ENCODE measurements at regions not wholly inside any gene's neighbourhood (a gene's known extent, or its start where the extent isn't known, plus 50 kb on each side); places are given as distances from the start of the nearest gene placed in this dataset.
"Not testable (repeated sequence)": the region's sequence is repeated elsewhere in the genome, so short reads cannot be mapped to it uniquely, and the experiment has no call there.

- Histone ChIP-seq H3K9me3 (replicated peaks in 1 of 2; ENCODE audit: control insufficient read depth in 2 of 2, insufficient read depth in 1 of 2, low read depth in 1 of 2, low read length in 2 of 2) (peaks cover 0 to 7% of the 10 kb centered on the region in 2 donors), H3K4me1 (ENCODE audit: control insufficient read depth in 2 of 2, insufficient read depth in 1 of 2, low read depth in 1 of 2, low read length in 2 of 2) (peaks cover 0 to 6% of the 10 kb centered on the region in 2 donors), H3K4me3 (ENCODE audit: low read length in 2 of 2) (no peak overlapping the region), H3K36me3 (replicated peaks in 1 of 2; ENCODE audit: control insufficient read depth in 2 of 2, insufficient read depth in 2 of 2, low read length in 2 of 2) (no peaks in the 10 kb centered on the region), H2BK120ac (ENCODE audit: low read depth, low read length) (no peak overlapping the region), H3K4ac (ENCODE audit: low read length) (no peak overlapping the region), H2BK5ac (ENCODE audit: low read length) (no peak overlapping the region), H3K79me1 (ENCODE audit: low read depth, low read length) (no peaks in the 10 kb centered on the region), H3K23ac (ENCODE audit: low read depth, low read length, poor library complexity) (no peak overlapping the region), H2BK12ac (ENCODE audit: low read length) (no peak overlapping the region), H4K91ac (ENCODE audit: low read depth, low read length, poor library complexity) (no peak overlapping the region), H3K27ac (replicated peaks; ENCODE audit: low read length) (no peak overlapping the region), H3K18ac (ENCODE audit: low read length) (no peak overlapping the region), H3K4me2 (ENCODE audit: insufficient read depth, low read length, poor library complexity, severe bottlenecking) (no peak overlapping the region), H3K27me3 (ENCODE audit: control insufficient read depth in 3 of 3, insufficient read depth in 3 of 3, low read depth in 1 of 3, low read length in 3 of 3) (no peaks in the 10 kb centered on the region), H2BK15ac (ENCODE audit: low read length) (no peak overlapping the region), H3K9ac (ENCODE audit: low read depth, low read length, poor library complexity) (no peak overlapping the region), H2AK5ac (ENCODE audit: low read depth, low read length) (no peak overlapping the region), H3K14ac (ENCODE audit: low read length) (no peak overlapping the region), H2AFZ (ENCODE audit: low read length) (no peak overlapping the region), H4K8ac (ENCODE audit: low read depth, low read length) (no peak overlapping the region)
- no peak for DNase-seq (ENCODE audit: low spot score)
- no CpG with 5 or more reads among the region's 1 CpG for WGBS, 2 donors (ENCODE audit: extremely low coverage in 2 of 2, insufficient read length in 2 of 2, insufficient replicate concordance in 1 of 2)
Observed at GRCh38 chr7:91750091-91750490, 130.4 kb downstream of the MTERF1 start.

- Histone ChIP-seq H2BK120ac (ENCODE audit: low read depth, low read length) (no peak overlapping the region), H3K14ac (ENCODE audit: low read length) (no peak overlapping the region), H3K27ac (replicated peaks; ENCODE audit: low read length) (no peak overlapping the region), H2BK5ac (ENCODE audit: low read length) (no peak overlapping the region), H2BK15ac (ENCODE audit: low read length) (no peak overlapping the region), H3K36me3 (replicated peaks in 1 of 2; ENCODE audit: control insufficient read depth in 2 of 2, insufficient read depth in 2 of 2, low read length in 2 of 2) (no peaks in the 10 kb centered on the region), H3K4me3 (ENCODE audit: low read length in 2 of 2) (no peak overlapping the region), H3K79me1 (ENCODE audit: low read depth, low read length) (no peaks in the 10 kb centered on the region), H3K27me3 (ENCODE audit: control insufficient read depth in 3 of 3, insufficient read depth in 3 of 3, low read depth in 1 of 3, low read length in 3 of 3) (no peaks in the 10 kb centered on the region), H3K4ac (ENCODE audit: low read length) (no peak overlapping the region), H2AK5ac (ENCODE audit: low read depth, low read length) (no peak overlapping the region), H3K23ac (ENCODE audit: low read depth, low read length, poor library complexity) (no peak overlapping the region), H3K4me2 (ENCODE audit: insufficient read depth, low read length, poor library complexity, severe bottlenecking) (no peak overlapping the region), H4K8ac (ENCODE audit: low read depth, low read length) (no peak overlapping the region), H2BK12ac (ENCODE audit: low read length) (no peak overlapping the region), H3K18ac (ENCODE audit: low read length) (no peak overlapping the region), H3K9ac (ENCODE audit: low read depth, low read length, poor library complexity) (no peak overlapping the region), H4K91ac (ENCODE audit: low read depth, low read length, poor library complexity) (no peak overlapping the region), H2AFZ (ENCODE audit: low read length) (peak overlapping the region; percentile 56), H3K9me3 (replicated peaks in 1 of 2; ENCODE audit: control insufficient read depth in 2 of 2, insufficient read depth in 1 of 2, low read depth in 1 of 2, low read length in 2 of 2) (peaks cover 0 to 7% of the 10 kb centered on the region in 2 donors), H3K4me1 (ENCODE audit: control insufficient read depth in 2 of 2, insufficient read depth in 1 of 2, low read depth in 1 of 2, low read length in 2 of 2) (peaks cover 0 to 6% of the 10 kb centered on the region in 2 donors)
- no peak for DNase-seq (ENCODE audit: low spot score)
- WGBS, 2 donors (ENCODE audit: extremely low coverage in 2 of 2, insufficient read length in 2 of 2, insufficient replicate concordance in 1 of 2) = no CpG with 5 or more reads among the region's 1 CpG
Observed at GRCh38 chr7:91752102-91752501, 128.4 kb downstream of the MTERF1 start.

- not testable (repeated sequence) for H3K27ac ChIP-seq (replicated peaks; ENCODE audit: low read length); H3K4me2 ChIP-seq (ENCODE audit: insufficient read depth, low read length, poor library complexity, severe bottlenecking); H3K9ac ChIP-seq (ENCODE audit: low read depth, low read length, poor library complexity); H2AFZ ChIP-seq (ENCODE audit: low read length); H3K27me3 ChIP-seq (ENCODE audit: control insufficient read depth in 3 of 3, insufficient read depth in 3 of 3, low read depth in 1 of 3, low read length in 3 of 3); H3K23ac ChIP-seq (ENCODE audit: low read depth, low read length, poor library complexity); H2BK12ac ChIP-seq (ENCODE audit: low read length); H3K4me3 ChIP-seq (ENCODE audit: low read length in 2 of 2); H2BK15ac ChIP-seq (ENCODE audit: low read length); H2BK120ac ChIP-seq (ENCODE audit: low read depth, low read length); H4K8ac ChIP-seq (ENCODE audit: low read depth, low read length); H3K9me3 ChIP-seq (replicated peaks in 1 of 2; ENCODE audit: control insufficient read depth in 2 of 2, insufficient read depth in 1 of 2, low read depth in 1 of 2, low read length in 2 of 2); H3K36me3 ChIP-seq (replicated peaks in 1 of 2; ENCODE audit: control insufficient read depth in 2 of 2, insufficient read depth in 2 of 2, low read length in 2 of 2); H3K4me1 ChIP-seq (ENCODE audit: control insufficient read depth in 2 of 2, insufficient read depth in 1 of 2, low read depth in 1 of 2, low read length in 2 of 2); H3K4ac ChIP-seq (ENCODE audit: low read length); H3K18ac ChIP-seq (ENCODE audit: low read length); H2AK5ac ChIP-seq (ENCODE audit: low read depth, low read length); DNase-seq (ENCODE audit: low spot score); H2BK5ac ChIP-seq (ENCODE audit: low read length); H3K14ac ChIP-seq (ENCODE audit: low read length); H4K91ac ChIP-seq (ENCODE audit: low read depth, low read length, poor library complexity); H3K79me1 ChIP-seq (ENCODE audit: low read depth, low read length)
- no CpG with 5 or more reads among the region's 1 CpG for WGBS, 2 donors (ENCODE audit: extremely low coverage in 2 of 2, insufficient read length in 2 of 2, insufficient replicate concordance in 1 of 2)
Observed at GRCh38 chr7:91754280-91754679, 126.2 kb downstream of the MTERF1 start.

DNA sequence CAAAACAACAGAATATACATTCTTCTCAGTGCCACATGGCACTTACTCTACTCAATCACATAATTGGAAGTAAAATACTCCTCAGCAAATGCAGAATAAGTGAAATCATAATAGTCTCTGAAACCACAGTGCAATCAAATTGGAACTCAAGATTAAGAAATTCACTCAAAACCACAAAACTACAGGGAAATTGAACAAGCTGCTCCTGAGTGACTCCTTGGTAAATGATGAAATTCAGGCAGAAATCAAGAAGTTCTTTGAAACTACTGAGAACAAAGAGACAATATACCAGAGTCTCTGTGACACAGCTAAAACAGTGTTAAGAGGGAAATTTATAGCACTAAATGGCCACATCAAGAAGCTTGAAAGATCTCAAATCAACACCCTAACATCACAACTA is 125.4 kb downstream of the MTERF1 start:
- H2AFZ ChIP-seq (ENCODE audit: low read length) = not testable (repeated sequence)

More for the DNA sequence above, 125.4 kb downstream of the MTERF1 start:
- H3K27ac ChIP-seq (replicated peaks; ENCODE audit: low read length); H3K4ac ChIP-seq (ENCODE audit: low read length); H3K27me3 ChIP-seq (ENCODE audit: control insufficient read depth in 3 of 3, insufficient read depth in 3 of 3, low read depth in 1 of 3, low read length in 3 of 3); H3K36me3 ChIP-seq (replicated peaks in 1 of 2; ENCODE audit: control insufficient read depth in 2 of 2, insufficient read depth in 2 of 2, low read length in 2 of 2); H2BK15ac ChIP-seq (ENCODE audit: low read length); H3K23ac ChIP-seq (ENCODE audit: low read depth, low read length, poor library complexity); H4K91ac ChIP-seq (ENCODE audit: low read depth, low read length, poor library complexity); H4K8ac ChIP-seq (ENCODE audit: low read depth, low read length); H3K79me1 ChIP-seq (ENCODE audit: low read depth, low read length); H3K4me2 ChIP-seq (ENCODE audit: insufficient read depth, low read length, poor library complexity, severe bottlenecking); DNase-seq (ENCODE audit: low spot score); H2BK5ac ChIP-seq (ENCODE audit: low read length); H3K4me3 ChIP-seq (ENCODE audit: low read length in 2 of 2); H3K9me3 ChIP-seq (replicated peaks in 1 of 2; ENCODE audit: control insufficient read depth in 2 of 2, insufficient read depth in 1 of 2, low read depth in 1 of 2, low read length in 2 of 2); H2AK5ac ChIP-seq (ENCODE audit: low read depth, low read length); H2BK120ac ChIP-seq (ENCODE audit: low read depth, low read length); H3K4me1 ChIP-seq (ENCODE audit: control insufficient read depth in 2 of 2, insufficient read depth in 1 of 2, low read depth in 1 of 2, low read length in 2 of 2); H2BK12ac ChIP-seq (ENCODE audit: low read length); H3K18ac ChIP-seq (ENCODE audit: low read length); H3K14ac ChIP-seq (ENCODE audit: low read length); H3K9ac ChIP-seq (ENCODE audit: low read depth, low read length, poor library complexity): not testable (repeated sequence)
